NCI-H446 treated with DMSO at 0.1 percent for 48 hours (cell line): ENCODE measurements at regions not wholly inside any gene's neighbourhood (a gene's known extent, or its start where the extent isn't known, plus 50 kb on each side); places are given as distances from the start of the nearest gene placed in this dataset.
A peak's percentile ranks its signal among the peaks of the same experiment; 100 is the strongest.

Source experiments
- DNase-seq: peaks from one replicate; lab custom pipeline; 2025; lab: John Stamatoyannopoulos, UW

DNA sequence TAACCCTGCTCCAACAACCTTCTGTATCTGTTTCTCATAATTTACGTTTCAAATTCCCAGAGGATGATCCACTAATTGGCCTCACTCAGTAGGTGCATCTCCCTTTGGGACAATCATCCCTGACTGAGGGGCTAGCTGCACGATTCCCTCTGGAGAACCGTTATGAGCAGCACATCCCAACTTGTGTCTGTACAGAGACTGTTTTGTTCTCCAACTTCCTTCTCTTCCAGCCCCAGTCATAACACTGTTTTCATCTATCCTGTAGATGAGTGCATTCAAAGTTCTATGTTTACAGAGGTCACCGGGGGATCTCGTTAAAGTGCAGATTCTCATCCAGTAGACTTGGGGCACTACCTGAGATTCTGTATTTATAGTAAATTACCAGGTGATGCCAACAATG is 187.2 kb downstream of the REEP3 start:
- no peak for DNase-seq

DNA sequence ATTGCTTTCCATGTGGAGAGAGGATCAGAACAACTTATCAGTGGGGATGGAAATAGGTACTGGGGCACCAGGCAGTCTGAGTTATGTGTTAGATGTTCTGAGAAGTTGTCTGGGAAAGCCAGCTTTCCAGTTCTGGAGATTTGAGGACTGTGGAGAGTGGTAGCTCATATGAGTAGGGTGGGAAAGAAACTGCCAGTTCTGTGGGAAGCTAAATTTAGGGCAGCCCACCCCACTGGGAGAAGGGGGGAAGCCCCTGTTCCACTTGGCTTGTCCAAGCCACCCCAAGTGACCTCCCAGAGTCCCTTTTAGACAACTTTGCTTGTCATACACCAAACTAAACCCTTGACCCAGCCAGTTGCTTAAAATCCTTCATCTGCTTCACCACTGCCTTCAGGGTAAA is 189.5 kb downstream of the REEP3 start:
- DNase-seq, result no peak

- no peak for DNase-seq
Measured at GRCh38 chr10:63711361-63711760, 190.2 kb downstream of the REEP3 start.

DNA sequence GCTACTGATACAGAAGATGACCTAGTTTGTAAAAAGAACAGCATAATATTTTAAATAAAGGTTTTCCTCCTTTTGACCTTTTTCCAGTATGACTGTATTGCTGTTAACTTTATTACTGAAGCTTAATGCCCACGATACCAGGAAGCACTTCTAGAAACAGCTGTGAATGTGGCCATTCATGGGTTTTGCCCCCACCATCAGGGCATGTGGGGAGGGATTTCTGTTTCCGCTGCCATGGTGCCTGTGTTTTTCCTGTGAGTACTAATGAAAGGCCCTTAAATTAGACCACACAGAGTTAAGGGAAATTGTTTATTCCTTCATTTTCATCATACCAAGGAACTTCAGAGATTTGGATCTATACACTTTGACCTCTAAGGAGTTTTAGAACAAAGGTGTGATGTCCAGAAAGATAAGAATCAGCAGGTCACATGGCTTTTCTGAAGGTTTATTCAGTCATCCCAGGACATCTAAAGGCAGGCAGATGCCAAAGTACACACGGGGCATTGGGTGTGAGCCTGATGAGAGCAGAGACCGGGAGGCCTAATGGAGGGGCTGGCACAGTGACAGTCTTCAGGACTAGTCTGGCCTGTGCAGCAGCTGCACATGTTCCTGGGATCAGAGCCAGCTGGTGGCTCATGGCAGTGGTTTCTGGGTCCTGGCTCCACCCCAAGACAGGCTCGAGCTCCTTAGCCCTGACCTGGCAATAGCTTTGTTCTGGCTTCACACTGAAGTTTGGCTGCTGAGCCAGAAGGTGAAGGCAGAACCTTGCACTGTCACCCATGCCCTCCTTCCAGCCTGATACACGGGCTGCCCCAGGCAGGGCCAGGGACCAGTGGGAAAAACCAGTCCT is 190.9 kb downstream of the REEP3 start:
- DNase-seq, result peak; percentile 98

GRCh38 chr10:63712717-63713115 is 191.5 kb downstream of the REEP3 start:
- DNase-seq, result peak; percentile 53

GRCh38 chr10:63713191-63714144 is 192.3 kb downstream of the REEP3 start:
- DNase-seq, result peak; percentile 97

DNA sequence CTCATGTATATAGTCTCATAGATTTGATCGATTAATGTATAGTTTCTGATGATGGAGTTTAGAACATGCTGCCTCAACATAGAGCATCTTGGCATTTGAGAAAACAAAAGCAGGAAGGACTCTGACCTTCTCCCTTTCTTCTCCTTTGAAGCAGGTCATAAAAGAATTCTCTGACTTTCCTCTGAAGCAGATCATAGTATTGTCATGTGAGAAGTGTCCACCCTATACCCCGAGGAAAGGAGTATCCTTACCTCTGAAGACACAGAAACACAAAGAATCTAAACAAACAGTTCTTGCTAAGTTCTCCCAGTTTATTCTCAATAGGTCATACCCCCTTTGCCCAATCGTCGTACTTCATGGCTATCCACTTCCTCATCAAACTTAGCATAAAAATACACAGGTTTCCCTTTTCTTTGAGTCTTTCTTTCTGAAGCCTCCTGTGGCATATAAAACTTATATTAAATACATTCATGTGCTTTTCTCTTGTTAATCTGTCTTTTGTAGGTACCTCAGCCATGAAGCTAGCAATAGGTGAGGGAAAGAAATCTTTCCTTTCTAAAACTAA is 194.9 kb downstream of the REEP3 start:
- no peak for DNase-seq

DNA sequence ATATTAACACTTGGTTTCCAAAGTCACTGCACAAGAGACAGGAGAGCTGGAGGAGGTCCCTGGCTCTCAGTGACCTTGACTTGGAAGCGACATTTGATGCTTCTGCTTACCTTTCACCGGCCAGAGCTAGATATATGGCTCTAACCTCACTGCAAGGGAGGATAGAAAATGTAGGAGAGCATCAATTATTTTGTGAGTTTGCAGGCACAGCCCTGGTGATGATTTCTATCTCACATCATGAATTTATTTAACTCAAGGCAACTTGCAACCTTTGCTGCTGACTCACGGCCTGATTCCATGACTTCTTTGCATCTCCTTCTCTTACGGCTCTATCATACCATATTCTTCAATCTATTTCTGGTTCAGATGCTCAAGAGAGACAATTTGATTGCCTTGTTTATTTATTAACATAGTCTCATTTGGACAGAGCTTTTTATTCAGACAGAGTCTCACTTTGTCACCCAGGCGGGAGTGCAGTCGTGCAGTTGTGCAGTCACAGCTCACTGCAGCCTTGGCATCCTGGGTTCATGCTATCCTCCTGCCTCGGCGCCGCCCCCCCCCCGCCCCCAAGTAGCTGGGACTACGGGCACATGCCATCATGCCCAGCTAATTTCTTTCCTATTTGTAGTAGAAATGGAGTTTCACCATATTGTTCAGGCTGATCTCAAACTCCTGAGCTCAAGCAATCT is 196.0 kb downstream of the REEP3 start:
- no peak for DNase-seq

DNA sequence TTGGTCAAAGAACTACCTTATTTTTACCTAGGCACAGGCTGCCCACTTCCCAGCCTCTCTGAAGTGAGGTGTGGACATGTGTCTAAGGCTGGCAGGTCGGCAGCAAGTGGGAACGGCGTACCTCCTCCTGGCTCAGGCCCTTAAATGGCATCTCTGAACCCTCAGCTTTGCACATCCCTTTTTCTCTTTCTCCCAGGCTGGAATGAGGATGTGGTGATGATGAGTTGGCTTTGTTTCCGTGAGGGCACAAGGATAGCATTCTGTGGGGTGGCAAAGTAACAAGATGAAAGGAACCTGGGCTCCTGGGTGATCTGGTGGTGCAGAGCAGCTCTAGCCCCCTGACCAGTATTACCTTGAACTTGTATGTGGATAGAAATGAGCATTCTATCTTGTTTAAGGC is 196.8 kb downstream of the REEP3 start:
- DNase-seq, result no peak

DNA sequence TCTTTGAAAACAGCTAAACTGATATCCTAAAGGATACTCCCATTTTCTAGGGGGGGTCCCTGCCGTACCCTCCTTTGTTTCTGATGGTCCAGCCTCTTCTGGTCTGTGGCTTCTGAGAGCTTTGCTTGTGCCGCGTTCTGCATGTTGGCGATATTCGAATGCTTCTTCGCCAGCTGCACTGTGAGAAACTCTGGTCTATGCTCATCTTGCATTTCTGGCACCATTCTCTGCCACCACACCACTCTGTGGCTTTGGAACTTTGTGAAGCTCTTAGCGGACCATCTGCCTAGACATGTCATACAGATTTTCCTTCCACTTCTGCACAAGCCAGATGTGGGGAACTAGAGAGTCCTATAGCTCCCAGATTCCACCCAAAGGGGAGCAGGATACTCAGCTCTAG is 197.2 kb downstream of the REEP3 start:
- peak; percentile 55 for DNase-seq

DNA sequence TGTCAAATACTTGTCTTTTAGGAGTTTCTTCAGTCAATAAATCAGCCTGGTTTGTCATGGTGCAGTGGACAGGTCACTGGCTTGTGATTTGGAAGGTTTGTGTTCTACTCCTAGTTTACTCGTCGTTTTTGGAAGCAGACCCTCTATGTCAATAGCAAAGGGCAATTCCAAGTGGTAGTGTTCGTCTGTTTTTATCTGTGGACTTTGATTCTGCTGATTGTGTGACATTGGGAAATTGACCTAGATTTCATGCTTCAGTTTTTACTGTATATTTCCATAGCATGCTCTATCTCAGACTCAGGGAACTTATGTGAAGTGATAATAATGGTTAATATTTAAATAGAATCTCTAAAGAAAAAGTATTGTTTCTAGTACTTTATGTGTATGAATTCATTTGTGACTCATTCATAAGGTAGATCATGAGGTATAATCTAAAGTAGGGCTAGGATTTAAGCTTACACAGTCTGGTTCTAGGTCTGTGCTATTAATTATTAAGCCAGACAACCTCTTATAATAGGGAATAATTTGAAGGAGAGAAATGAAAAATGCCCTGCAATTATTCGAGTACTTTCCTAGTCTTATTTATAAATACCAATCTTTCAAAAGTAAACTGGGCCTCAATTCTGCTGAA is 198.1 kb downstream of the REEP3 start:
- DNase-seq, result no peak

DNA sequence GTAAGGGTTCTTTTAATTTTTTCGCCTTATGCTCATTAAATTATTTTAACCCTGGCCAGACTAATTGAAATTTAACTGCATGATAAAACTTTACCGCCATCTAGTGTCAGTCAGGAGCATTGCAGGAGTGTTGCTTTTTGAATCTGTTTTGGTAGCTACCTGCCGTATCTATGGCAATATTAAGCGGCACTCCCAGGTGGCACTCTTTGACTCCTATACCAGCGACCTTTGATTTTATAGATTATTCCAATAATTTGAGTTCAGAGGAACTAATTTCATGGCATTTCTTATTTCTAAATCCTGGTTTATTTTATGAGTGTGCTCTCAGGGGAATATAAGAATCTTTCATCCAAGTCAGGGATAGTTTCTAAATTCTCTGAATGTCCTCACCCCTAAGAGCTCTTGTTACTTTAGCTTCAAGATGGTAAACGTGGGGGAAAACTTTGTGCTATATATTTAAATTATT is 198.9 kb downstream of the REEP3 start:
- DNase-seq, result peak; percentile 37

DNA sequence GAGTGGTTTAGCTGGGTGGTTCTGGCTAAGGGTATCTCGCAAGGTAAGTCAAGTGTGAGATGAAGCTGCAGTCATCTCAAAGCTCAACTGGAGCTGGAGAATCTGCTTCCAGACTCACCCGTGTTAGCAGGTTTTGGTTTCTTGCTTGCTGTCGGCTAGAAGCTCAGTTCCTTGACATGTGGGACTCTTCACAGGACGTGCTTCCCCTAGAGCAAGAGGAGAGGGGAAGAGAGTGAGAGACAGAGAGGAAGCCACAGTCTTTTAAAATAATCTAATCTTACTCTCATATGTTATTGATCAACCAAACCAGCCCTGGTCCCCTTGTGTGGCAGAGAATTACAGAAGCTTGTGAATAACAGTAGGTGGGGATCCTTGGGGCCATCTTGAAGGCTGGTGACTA is 199.5 kb downstream of the REEP3 start:
- no peak for DNase-seq

- no peak for DNase-seq
Measured at GRCh38 chr10:63722537-63722936, 201.3 kb downstream of the REEP3 start.

- no peak for DNase-seq
Measured at GRCh38 chr10:63723320-63723719, 202.1 kb downstream of the REEP3 start.

DNA sequence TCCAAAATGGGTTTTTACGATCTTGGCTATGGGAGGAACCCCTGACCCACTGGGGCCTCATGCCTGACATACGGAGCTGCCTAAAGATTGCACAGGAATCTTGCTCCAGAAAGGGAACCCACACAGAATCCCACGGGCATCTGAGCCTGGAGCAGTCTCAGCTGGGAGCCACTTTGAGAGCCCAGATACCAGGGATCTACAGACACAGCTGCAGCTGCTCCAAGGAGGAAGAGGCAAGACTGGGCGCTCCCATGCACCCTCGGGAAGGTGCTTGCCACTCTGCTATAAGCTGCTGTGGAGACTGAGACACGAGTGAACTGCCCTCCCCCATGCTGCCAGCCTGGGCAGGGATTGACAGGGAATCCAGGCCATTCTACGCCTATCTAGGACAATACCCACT is 202.5 kb downstream of the REEP3 start:
- DNase-seq, result no peak

DNA sequence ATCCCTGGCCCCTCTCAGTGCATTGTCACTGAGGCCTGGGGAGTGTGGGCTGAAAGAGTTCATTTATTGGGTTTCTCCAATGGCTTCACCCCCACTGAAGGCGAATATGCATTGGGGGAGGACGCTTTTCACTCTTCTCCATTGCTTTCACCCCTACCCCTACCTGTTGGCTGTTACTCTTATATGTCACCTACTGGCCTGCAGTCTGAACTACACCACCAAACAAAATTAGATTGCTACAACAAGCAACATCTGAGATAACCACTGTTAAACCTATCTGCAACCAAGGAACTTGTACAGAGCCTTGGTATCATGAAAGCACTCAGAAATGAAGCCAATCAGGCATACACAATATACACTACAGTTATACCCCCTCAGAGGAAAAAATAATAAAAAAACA is 203.7 kb downstream of the REEP3 start:
- DNase-seq, result no peak

DNA sequence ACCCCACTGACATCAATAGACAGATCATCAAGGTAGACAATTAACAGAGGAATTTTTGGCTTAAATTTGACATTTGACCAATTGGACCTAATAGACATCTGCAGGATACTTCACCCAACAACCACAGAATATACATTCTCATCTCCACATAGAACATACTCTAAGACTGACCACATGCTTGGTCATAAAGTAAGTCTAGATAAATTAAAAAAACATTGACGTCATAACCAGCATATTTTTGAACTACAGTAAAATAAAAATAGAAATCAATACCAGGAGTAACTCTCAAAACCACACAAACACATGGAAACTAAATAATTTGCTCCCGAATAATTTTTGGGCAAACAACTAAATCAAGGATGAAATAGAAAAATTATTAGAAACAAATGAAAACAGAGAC is 205.7 kb downstream of the REEP3 start:
- DNase-seq, result no peak

- no peak for DNase-seq
Measured at GRCh38 chr10:63727636-63728035, 206.4 kb downstream of the REEP3 start.

GRCh38 chr10:63735305-63735704 is 214.1 kb downstream of the REEP3 start:
- no peak for DNase-seq

- DNase-seq, result peak; percentile 42
Measured at GRCh38 chr10:63738410-63738809, 217.2 kb downstream of the REEP3 start.
